Esophagus muscularis mucosa (tissue), 4 donors: ENCODE measurements at regions not wholly inside any gene's neighbourhood (a gene's known extent, or its start where the extent isn't known, plus 50 kb on each side); places are given as distances from the start of the nearest gene placed in this dataset.

Experiments
- DNase-seq: peaks from one replicate; pipeline ENCODE4 v3.0.0-alpha.2; 2017; ENCODE audit errors: extremely low spot score
- H3K27ac ChIP-seq, 4 donors: fragments of 200-600 bp; sonication (generic); replicated peaks in 1 of 4; 1 replicate in 3 of 4; 2 replicates in 1 of 4; pipeline ENCODE4 v1.5.1; 2016 to 2019; ENCODE audit warnings: mild to moderate bottlenecking in 1 of 4
- H3K27me3 ChIP-seq, 4 donors: fragments of 200-600 bp; sonication (generic); one replicate each; pipeline versions ENCODE4 v1.5.1 to v1.6.0; 2016 to 2019
- H3K36me3 ChIP-seq, 4 donors: fragments of 200-600 bp; sonication (generic); one replicate each; pipeline ENCODE4 v1.5.1; 2016 to 2019
- H3K4me1 ChIP-seq, 4 donors: fragments of 200-600 bp; sonication (generic); one replicate each; pipeline ENCODE4 v1.5.1; 2016 to 2019
- H3K4me3 ChIP-seq, 4 donors: fragments of 200-600 bp; sonication (generic); 1 replicate in 2 of 4; 2 replicates in 2 of 4; pipeline ENCODE4 v1.5.1; 2016 to 2019; ENCODE audit warnings: mild to moderate bottlenecking in 4 of 4, moderate library complexity in 1 of 4
- H3K9me3 ChIP-seq, 4 donors: fragments of 200-600 bp; sonication (generic); 1 replicate in 3 of 4; 2 replicates in 1 of 4; pipeline ENCODE4 v1.5.1; 2016 to 2019
- EP300 ChIP-seq: sonication (generic); formaldehyde crosslinking; IDR thresholded peaks from one replicate; pipeline ENCODE4 v1.6.1; 2017; ENCODE audit warnings: antibody characterized with exemption
- POLR2A ChIP-seq: fragments of 450-650 bp; IDR thresholded peaks from one replicate; pipeline ENCODE4 v1.6.1; 2017; ENCODE audit warnings: antibody characterized with exemption, moderate library complexity, mild to moderate bottlenecking, low read depth
- POLR2AphosphoS5 ChIP-seq, 2 donors: sonication (generic); formaldehyde crosslinking; IDR thresholded peaks; one replicate each; pipeline ENCODE4 v1.6.1; 2017; ENCODE audit warnings: antibody characterized with exemption in 2 of 2
- WGBS: methylation state at CpG from one replicate; pipeline ENCODE4 v1.1.5; 2018; 5-methylcytosine and 5-hydroxymethylcytosine counted together
- intact Hi-C: fragments of 100-400 bp; cut with DNase I; formaldehyde crosslinking; loops from one replicate; pipeline ENCODE4 v1.15.1; 2023
- TF ChIP-seq, protein P1 (sequence below), 3 experiments: fragments of 200-600 bp in 2 of 3; fragments of 450-650 bp in 1 of 3; sonication (generic) in 2 of 3; IDR thresholded peaks; one replicate each; pipeline ENCODE4 v1.5.1; 2017 to 2019; ENCODE audit warnings: antibody characterized with exemption in 3 of 3, mild to moderate bottlenecking in 2 of 3, moderate library complexity in 1 of 3

DNA sequence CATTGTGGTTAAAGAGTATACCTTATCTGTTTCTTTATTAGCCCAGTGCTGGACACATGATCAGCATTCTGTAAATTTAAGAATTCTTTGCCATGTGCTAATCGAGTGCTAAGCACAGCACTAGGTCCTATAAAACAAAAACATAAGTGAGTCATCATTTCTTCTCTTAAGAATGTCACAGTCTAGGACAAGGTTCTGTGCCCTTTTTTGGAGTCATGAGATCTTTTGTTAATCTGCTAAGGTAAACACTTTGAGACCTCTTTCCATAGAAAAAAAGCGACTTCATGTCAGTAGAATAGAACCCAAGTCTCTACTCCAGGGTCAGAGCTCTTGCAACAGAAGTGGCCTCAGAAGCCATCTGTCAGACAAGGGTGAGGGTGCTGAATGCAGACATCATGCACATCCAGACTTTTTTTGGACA is 70.0 kb upstream of the NFIA start:
- H3K9me3 ChIP-seq = no peaks in the 10 kb centered on the region
- intact Hi-C loops = no loop called here
- H3K27me3 ChIP-seq = peaks cover 0 to 3% (median 0%) of the 10 kb centered on the region in 4 donors
- no peak for TF ChIP-seq POLR2AphosphoS5 (IDR thresholded peaks at IDR 0.05)
- no peak for TF ChIP-seq POLR2A
- TF ChIP-seq EP300 = no peak
- TF ChIP-seq, protein P1, sequence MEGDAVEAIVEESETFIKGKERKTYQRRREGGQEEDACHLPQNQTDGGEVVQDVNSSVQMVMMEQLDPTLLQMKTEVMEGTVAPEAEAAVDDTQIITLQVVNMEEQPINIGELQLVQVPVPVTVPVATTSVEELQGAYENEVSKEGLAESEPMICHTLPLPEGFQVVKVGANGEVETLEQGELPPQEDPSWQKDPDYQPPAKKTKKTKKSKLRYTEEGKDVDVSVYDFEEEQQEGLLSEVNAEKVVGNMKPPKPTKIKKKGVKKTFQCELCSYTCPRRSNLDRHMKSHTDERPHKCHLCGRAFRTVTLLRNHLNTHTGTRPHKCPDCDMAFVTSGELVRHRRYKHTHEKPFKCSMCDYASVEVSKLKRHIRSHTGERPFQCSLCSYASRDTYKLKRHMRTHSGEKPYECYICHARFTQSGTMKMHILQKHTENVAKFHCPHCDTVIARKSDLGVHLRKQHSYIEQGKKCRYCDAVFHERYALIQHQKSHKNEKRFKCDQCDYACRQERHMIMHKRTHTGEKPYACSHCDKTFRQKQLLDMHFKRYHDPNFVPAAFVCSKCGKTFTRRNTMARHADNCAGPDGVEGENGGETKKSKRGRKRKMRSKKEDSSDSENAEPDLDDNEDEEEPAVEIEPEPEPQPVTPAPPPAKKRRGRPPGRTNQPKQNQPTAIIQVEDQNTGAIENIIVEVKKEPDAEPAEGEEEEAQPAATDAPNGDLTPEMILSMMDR (IDR thresholded peaks at IDR 0.05) = no peak
- peaks cover 0 to 8% (median 0%) of the 10 kb centered on the region in 4 donors for H3K4me1 ChIP-seq
- 79% methylated on average over 2 of the region's 2 CpGs for WGBS
- no peaks in the 10 kb centered on the region for H3K36me3 ChIP-seq
- no peak overlapping the region for H3K4me3 ChIP-seq
- no peak for DNase-seq
- no peak overlapping the region for H3K27ac ChIP-seq

DNA sequence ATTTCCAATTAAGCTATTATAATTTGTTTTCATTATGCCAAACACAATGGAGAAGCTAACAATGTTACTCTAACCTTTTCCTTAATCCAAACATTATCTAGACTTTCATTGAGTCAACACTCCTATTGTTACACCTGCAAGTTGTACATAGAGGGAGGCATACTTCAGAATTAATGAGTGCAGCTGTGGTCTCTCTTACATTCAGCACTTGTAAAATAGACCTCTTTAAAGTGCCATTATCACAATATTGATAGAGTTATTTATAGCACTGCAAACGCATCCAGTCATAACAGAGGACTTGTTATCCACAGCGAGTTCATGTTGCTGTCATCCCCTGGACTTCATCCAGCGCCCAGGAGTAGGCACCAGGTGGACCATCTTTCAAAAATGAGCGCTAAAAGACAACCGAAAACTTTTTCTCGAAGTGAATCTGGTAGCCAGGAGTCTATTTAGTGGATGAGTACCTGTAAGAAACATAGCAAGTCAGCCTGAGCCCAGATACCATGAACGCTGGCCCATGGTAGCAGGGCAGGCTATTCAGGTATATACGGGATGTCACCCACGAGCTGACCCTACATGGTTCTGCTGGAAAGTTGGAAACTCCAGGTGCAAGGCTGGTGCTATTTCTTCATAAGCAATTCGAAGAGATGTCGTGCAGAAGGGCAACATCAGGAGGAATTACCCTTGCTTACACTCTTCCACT is 70.6 kb upstream of the NFIA start:
- H3K36me3 ChIP-seq = no peaks in the 10 kb centered on the region
- peaks cover 0 to 8% (median 0%) of the 10 kb centered on the region in 4 donors for H3K4me1 ChIP-seq
- H3K27me3 ChIP-seq = peaks cover 0 to 3% (median 0%) of the 10 kb centered on the region in 4 donors
- H3K4me3 ChIP-seq = no peak overlapping the region
- no peak overlapping the region for H3K27ac ChIP-seq
- TF ChIP-seq POLR2A (no peak), POLR2AphosphoS5 (IDR thresholded peaks at IDR 0.05) (no peak), EP300 (no peak)
- TF ChIP-seq, protein P1 (IDR thresholded peaks at IDR 0.05) = no peak
- WGBS = 70% methylated on average over 9 of the region's 11 CpGs
- intact Hi-C loops = no loop called here
- no peak for DNase-seq
- no peaks in the 10 kb centered on the region for H3K9me3 ChIP-seq

DNA sequence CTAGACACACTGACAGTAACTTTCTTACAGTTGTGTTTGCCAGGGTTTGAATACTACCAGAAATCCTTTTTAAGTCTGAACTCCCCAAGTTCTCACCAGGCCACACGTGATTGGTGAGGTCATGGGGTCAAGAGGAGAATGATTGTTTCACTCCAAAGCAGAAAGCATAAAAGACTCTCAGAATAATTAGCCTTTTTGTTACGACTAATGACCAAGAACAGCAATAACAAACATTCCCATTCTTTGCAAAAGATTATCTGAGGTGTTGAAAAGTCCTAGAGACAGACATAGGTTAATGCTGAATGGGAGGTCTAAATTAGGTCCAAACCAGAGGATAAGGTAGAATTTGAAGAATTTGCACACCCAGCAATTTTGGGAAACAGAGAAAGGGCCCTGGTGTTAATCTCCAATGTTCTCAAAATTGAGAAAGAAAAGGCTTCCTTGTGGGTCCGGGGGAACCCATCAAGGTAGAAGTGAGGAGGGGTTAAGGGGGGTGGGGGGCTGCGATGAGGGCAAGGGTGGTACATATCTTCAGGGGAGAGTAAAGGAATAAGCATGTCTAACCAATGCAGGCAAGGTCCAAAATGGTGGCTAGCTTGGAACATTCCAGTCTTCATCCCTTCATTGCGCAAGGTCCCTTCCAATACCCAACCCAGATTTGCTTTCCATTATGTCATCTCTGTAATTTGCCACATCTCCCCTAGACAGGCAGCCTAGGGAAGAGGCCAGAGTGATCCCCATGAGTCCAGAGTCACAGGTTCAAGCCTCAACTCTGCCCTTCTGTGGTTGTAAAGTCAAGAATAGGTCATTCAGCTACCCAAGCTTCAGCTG is 74.6 kb upstream of the NFIA start:
- H3K4me3 ChIP-seq = no peak overlapping the region
- no peak for TF ChIP-seq EP300
- TF ChIP-seq, protein P1 (IDR thresholded peaks at IDR 0.05) = no peak
- TF ChIP-seq POLR2AphosphoS5 (IDR thresholded peaks at IDR 0.05) = no peak
- no peak for TF ChIP-seq POLR2A
- H3K9me3 ChIP-seq = no peaks in the 10 kb centered on the region
- no peak for DNase-seq
- H3K27ac ChIP-seq = no peak overlapping the region
- H3K36me3 ChIP-seq = no peaks in the 10 kb centered on the region
- H3K4me1 ChIP-seq = peaks cover 0 to 4% (median 0%) of the 10 kb centered on the region in 4 donors
- H3K27me3 ChIP-seq = peaks cover 0 to 6% (median 0%) of the 10 kb centered on the region in 4 donors
- intact Hi-C loops = no loop called here
- 89% methylated on average over 5 of the region's 5 CpGs for WGBS

DNA sequence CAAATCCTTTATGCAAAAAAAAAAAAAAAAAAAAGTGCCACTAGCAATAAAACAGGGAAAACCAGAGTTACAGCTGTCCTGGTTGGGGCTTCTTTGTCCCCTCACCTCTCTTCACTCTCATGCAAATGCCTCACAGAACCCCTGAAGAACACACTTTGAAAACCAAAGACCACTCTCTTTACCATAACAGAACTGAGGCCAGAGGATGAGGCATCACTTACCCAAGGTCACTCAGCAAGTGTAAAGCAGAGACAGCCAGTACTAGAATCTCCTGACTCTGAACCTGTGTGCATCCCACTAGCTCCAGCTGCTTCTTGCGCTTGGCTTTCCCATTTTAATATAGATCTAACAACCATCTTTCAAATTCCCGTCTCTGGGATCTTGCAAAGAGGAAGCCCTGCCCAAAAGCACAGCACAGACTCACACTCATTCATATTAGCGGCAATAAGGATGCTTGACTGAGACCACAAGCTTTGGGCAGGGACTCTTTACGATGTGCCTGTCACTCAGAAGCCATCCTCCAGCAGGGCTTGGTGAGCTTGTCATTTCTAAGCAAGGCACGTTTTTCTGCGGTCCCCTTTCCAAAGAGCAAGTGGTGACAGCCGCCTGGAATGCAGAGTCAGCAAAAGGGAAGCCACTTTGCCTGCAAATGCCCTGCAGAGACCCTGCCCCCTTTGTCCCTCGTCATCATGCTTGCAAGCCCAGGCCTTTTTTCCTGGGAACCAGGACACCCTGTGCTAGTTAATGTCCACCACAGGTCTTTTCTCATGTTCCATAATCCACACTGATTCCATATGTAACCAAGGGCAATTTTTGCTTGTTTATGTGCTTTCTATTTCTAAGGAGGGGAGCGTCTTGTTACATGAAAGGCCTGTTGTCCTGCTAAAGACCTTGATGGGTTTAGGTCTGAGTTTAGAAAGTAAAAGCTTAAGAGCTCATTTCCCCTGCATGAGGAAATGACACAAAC is 76.5 kb upstream of the NFIA start:
- intact Hi-C loops = no loop called here
- no peak for DNase-seq
- TF ChIP-seq POLR2A = no peak
- no peak for TF ChIP-seq EP300
- TF ChIP-seq POLR2AphosphoS5 (IDR thresholded peaks at IDR 0.05) = no peak
- TF ChIP-seq, protein P1 (IDR thresholded peaks at IDR 0.05) = no peak

More for the DNA sequence above, 76.5 kb upstream of the NFIA start:
- Histone ChIP-seq H3K27me3 (peaks cover 0 to 6% (median 0%) of the 10 kb centered on the region in 4 donors), H3K9me3 (no peaks in the 10 kb centered on the region), H3K4me3 (no peak overlapping the region), H3K4me1 (no peaks in the 10 kb centered on the region), H3K36me3 (no peaks in the 10 kb centered on the region), H3K27ac (no peak overlapping the region)
- 94% methylated on average over 9 of the region's 9 CpGs for WGBS
